Duodenal mucosa (tissue), 2 donors: ENCODE measurements at regions not wholly inside any gene's neighbourhood (a gene's known extent, or its start where the extent isn't known, plus 50 kb on each side); places are given as distances from the start of the nearest gene placed in this dataset.

ENCODE experiments used
- H3K27ac ChIP-seq: one replicate; pipeline ENCODE4 v1.7.0; 2013; ENCODE audit warnings: low read depth, low read length
- H3K27me3 ChIP-seq, 2 donors: one replicate each; pipeline ENCODE4 v1.7.0; 2013; ENCODE audit warnings: low read length in 2 of 2, control low read depth in 1 of 2; ENCODE audit not compliant: insufficient read depth in 2 of 2, control insufficient read depth in 1 of 2
- H3K36me3 ChIP-seq, 2 donors: one replicate each; pipeline ENCODE4 v1.7.0; 2013; ENCODE audit warnings: low read length in 2 of 2, control low read depth in 1 of 2; ENCODE audit not compliant: insufficient read depth in 2 of 2, control insufficient read depth in 1 of 2
- H3K4me1 ChIP-seq, 2 donors: one replicate each; pipeline ENCODE4 v1.7.0; 2013; ENCODE audit warnings: low read length in 2 of 2, control low read depth in 1 of 2; ENCODE audit not compliant: insufficient read depth in 2 of 2, control insufficient read depth in 1 of 2
- H3K4me3 ChIP-seq, 2 donors: one replicate each; pipeline ENCODE4 v1.7.0; 2013; ENCODE audit warnings: low read length in 2 of 2, low read depth in 1 of 2
- H3K9ac ChIP-seq, 2 donors: one replicate each; pipeline ENCODE4 v1.7.0; 2013; ENCODE audit warnings: low read length in 2 of 2, low read depth in 1 of 2
- H3K9me3 ChIP-seq, 2 donors: one replicate each; pipeline ENCODE4 v1.7.0; 2013; ENCODE audit warnings: low read length in 2 of 2, control low read depth in 1 of 2; ENCODE audit not compliant: control insufficient read depth in 1 of 2

DNA sequence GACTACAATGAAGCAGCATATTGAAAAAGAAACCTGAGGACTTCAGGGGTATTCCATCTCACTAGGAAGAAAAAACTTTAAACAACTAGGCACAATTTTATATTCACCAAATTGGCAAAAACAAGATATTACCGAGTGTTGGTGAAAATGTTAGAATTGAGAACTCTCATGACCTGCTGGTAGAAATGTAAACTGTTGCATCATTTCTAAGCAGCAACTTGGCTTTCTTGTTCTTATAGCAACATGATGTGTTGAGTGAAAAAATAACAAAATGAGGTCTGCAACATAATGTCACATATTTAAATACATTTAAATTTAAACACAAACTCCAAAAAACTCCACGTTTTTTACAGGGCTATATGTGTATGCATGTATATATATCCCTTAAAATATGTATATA, 59.0 kb upstream of the SPPL2A start:
- Histone ChIP-seq H3K4me1 (peaks cover 0 to 11% of the 10 kb centered on the region in 2 donors), H3K27me3 (no peaks in the 10 kb centered on the region)

DNA sequence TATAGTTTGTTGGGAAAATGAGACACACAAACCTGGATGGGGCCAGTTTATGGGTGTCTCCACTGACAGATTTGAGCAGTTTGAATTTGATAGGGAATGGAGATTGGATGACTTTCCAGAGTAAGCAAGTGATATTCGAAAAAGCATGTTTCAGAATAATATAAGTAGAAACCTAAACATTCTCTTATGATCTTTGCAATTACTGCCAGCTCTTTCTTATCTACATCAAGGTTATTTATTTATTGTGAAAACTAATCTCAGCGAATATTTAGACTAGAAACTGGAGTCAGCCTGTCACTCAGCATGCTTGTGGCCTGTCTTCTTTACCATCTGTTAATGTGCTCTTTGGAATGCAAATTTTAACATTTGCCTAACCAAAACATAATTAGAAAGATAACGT, 57.8 kb upstream of the SPPL2A start:
- Histone ChIP-seq H3K27me3 (no peaks in the 10 kb centered on the region), H3K9ac (no peak overlapping the region), H3K4me3 (no peak overlapping the region), H3K36me3 (no peaks in the 10 kb centered on the region), H3K4me1 (peaks cover 0 to under 1% of the 10 kb centered on the region in 2 donors), H3K9me3 (no peaks in the 10 kb centered on the region), H3K27ac (no peak overlapping the region)

More for the DNA sequence above, 59.0 kb upstream of the SPPL2A start:
- Histone ChIP-seq H3K36me3 (no peaks in the 10 kb centered on the region), H3K27ac (no peak overlapping the region), H3K9me3 (no peaks in the 10 kb centered on the region), H3K4me3 (no peak overlapping the region), H3K9ac (no peak overlapping the region)

DNA sequence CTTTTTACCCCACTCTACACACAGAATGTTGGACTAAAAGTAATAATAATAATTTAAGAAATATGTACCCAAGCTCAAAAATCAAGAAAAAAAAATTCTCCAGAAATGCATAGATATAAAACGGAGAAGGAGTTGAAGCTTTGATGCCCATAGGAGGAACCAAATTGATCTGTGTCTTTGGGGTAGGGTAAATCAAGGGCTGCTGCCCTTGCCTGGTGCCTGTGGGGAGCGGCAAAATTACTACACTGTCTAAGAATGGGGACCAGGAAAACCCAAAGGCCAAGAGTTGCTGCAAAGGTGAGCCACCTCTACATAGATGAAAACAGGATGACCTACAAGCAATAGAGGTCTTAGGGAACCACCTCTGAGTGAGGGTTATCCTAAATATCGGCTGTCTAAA, 56.0 kb upstream of the SPPL2A start:
- Histone ChIP-seq H3K9ac (no peak overlapping the region), H3K27me3 (no peaks in the 10 kb centered on the region), H3K4me1 (peaks cover 2 to 5% of the 10 kb centered on the region in 2 donors), H3K9me3 (no peaks in the 10 kb centered on the region), H3K36me3 (no peaks in the 10 kb centered on the region), H3K4me3 (no peak overlapping the region), H3K27ac (no peak overlapping the region)

DNA sequence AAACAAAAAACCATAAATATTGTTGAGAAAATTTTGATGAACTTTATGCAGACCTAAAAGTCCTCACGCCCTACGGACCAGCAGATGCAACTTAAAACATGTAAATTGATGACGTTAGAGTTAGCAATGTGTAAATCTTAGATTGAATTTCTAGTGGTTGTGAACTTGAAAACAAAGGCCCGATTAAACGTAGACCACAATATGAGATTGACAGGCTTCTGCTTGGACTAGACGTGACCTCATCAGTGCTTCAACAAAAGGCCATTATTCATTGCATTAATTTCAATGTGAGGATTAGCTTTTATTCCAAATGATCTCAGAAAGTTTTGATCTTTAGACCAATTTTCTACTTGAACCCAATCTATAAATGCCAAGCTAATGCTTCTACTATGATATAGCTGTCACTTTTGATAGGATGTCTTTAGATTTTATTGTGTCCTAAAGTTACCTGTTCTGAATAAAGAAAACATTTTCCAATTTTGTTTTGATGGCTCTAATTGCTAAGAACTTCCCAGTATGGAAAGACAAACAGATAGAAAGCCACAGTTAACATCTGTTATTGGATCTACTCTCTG, 55.4 kb upstream of the SPPL2A start:
- H3K4me3 ChIP-seq, result no peak overlapping the region
- no peaks in the 10 kb centered on the region for H3K27me3 ChIP-seq
- no peaks in the 10 kb centered on the region for H3K9me3 ChIP-seq
- H3K9ac ChIP-seq, result no peak overlapping the region
- H3K4me1 ChIP-seq, result peaks cover 5 to 7% of the 10 kb centered on the region in 2 donors
- H3K27ac ChIP-seq, result no peak overlapping the region
- H3K36me3 ChIP-seq, result no peaks in the 10 kb centered on the region

DNA sequence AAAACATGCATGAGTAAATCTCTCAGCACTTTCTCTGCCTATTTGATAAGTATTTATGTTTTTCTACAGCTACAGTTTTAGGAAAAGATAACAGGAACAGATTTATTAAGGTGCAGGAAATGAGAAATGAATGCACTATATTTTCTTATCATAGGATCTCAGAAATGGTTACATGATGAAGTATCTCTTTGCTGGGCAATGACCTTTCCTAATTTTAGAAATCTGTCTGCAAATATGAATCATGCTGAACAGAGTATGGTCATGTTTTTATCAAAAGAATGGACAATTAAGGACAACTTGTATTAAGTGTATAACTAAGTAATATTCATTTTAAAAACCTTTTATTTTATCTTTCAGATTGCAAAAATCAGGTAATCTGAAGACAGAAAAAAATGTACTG, 53.8 kb upstream of the SPPL2A start:
- peaks cover 5 to 8% of the 10 kb centered on the region in 2 donors for H3K4me1 ChIP-seq
- H3K4me3 ChIP-seq, result no peak overlapping the region
- H3K9ac ChIP-seq, result no peak overlapping the region
- H3K9me3 ChIP-seq, result no peaks in the 10 kb centered on the region
- no peak overlapping the region for H3K27ac ChIP-seq
- H3K27me3 ChIP-seq, result no peaks in the 10 kb centered on the region
- H3K36me3 ChIP-seq, result no peaks in the 10 kb centered on the region

DNA sequence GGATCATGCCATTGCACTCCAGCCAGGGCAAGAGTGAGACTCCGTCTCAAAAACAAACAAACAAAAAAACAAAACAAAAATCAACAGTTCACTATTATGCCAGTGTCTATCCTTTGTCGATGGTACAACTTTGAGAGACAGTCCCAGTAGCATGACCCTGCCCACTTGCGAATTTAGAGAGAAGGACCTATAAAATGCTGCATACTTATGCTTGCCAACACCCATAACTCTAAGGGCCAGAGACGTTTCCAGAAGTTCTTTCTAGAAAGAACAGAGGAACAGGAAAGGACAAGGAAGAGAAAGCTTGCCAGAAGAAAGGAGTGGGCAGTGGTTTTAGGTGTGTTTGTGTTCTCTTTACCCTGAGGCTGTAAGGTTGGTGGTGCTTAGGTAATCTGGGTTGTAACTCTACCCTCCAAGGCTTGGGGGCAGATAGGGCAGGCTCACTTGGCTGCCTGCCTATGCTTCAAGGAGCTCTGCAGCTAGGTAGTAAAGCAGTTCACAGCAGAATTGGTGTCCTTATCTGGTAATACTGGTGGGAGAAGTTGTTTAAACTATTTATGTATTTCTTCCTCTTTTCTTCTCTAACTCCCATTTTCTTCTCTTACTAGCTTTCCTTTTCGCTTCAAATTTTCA, 50.6 kb upstream of the SPPL2A start:
- no peaks in the 10 kb centered on the region for H3K27me3 ChIP-seq
- H3K9ac ChIP-seq, result no peak overlapping the region
- no peak overlapping the region for H3K27ac ChIP-seq

More for the DNA sequence above, 50.6 kb upstream of the SPPL2A start:
- H3K9me3 ChIP-seq, result no peaks in the 10 kb centered on the region
- no peak overlapping the region for H3K4me3 ChIP-seq
- peaks cover 5 to 8% of the 10 kb centered on the region in 2 donors for H3K4me1 ChIP-seq
- no peaks in the 10 kb centered on the region for H3K36me3 ChIP-seq
